ENCODE measurements at regions not wholly inside any gene's neighbourhood (a gene's known extent, or its start where the extent isn't known, plus 50 kb on each side); places are given as distances from the start of the nearest gene placed in this dataset.

DNA sequence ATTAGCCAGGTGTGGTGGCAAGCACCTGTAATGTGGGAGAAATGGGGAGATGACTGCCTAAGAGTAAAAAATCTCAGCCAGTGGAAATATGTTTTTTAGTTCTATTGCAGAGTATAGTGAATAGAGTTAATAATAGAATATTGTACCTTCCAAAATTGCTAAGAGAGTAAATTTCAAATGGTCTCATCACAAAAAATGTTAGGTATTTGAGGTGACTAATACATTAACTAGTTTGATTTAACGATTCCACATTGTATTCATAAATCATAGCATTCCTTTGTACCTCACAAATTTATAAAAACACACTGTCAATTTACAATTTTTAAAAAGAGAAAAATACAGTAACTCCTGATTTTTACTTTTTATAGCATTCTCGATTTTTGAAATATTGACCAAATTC lies 681.5 kb upstream of the EPHA5 start:
- no peak overlapping the region for H3K4me3 ChIP-seq (ENCODE audit: low read depth, low read length)
- DNase-seq (ENCODE audit: low read depth): no peak
- no peaks in the 10 kb centered on the region for H3K36me3 ChIP-seq (ENCODE audit: control insufficient read depth, insufficient read depth, low read length)
- no peak for TF ChIP-seq CTCF (IDR thresholded peaks at IDR 0.05; ENCODE audit: insufficient read depth, low read length, poor library complexity, severe bottlenecking)
- no peaks in the 10 kb centered on the region for H3K27me3 ChIP-seq (ENCODE audit: control insufficient read depth, insufficient read depth, low read length)

DNA sequence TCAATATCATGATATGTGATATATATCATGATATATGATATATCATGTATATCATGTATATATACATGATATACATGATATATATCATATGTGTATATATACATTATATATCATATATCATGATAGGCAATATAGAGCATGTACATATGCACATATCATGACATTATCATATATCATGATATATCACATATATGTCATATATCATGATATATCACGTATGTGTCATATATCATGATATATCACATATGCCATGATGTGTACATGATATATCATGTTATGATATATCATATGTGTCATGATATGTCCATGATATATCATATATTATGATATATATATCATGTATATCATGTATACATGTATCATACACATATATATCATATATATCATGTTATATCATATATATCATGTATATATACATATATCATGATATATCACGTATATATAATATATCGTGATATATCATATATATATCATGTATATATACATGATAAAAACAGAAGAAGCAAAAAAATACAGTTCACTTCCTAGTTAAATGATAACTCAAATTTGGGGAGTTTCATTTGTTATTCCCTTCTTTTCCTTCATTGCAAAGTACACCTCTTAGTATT lies 670.1 kb upstream of the EPHA5 start:
- H3K27me3 ChIP-seq (ENCODE audit: control insufficient read depth, insufficient read depth, low read length): no peaks in the 10 kb centered on the region
- no peaks in the 10 kb centered on the region for H3K36me3 ChIP-seq (ENCODE audit: control insufficient read depth, insufficient read depth, low read length)
- no peak overlapping the region for H3K4me3 ChIP-seq (ENCODE audit: low read depth, low read length)
- no peak for TF ChIP-seq CTCF (IDR thresholded peaks at IDR 0.05; ENCODE audit: insufficient read depth, low read length, poor library complexity, severe bottlenecking)
- DNase-seq (ENCODE audit: low read depth): no peak

- Histone ChIP-seq H3K27me3 (ENCODE audit: control insufficient read depth, insufficient read depth, low read length) (no peaks in the 10 kb centered on the region), H3K4me3 (ENCODE audit: low read depth, low read length) (no peak overlapping the region), H3K36me3 (ENCODE audit: control insufficient read depth, insufficient read depth, low read length) (no peaks in the 10 kb centered on the region)
- no peak for TF ChIP-seq CTCF (IDR thresholded peaks at IDR 0.05; ENCODE audit: insufficient read depth, low read length, poor library complexity, severe bottlenecking)
- DNase-seq (ENCODE audit: low read depth): no peak
Measured at GRCh38 chr4:66339007-66339406, 668.7 kb upstream of the EPHA5 start.

DNA sequence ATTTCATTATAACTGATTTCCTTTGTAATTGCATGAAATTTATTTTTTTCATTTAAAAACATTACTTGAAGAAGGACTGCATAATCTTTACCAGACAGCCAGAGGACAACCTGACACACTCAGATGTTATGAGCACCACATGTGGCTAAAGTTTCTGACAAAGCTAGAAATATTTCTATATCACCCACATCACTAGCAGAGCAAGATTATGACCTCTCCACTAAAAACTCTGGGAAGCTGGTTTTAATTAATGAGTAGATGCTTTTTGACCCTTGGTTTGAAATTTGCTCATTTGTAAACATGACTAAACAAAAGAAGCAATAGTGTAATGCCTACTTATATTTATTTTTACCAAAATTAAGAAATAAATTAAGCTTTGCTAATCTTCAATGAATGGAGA lies 661.5 kb upstream of the EPHA5 start:
- Histone ChIP-seq H3K27me3 (ENCODE audit: control insufficient read depth, insufficient read depth, low read length) (no peaks in the 10 kb centered on the region), H3K36me3 (ENCODE audit: control insufficient read depth, insufficient read depth, low read length) (no peaks in the 10 kb centered on the region), H3K4me3 (ENCODE audit: low read depth, low read length) (no peak overlapping the region)
- TF ChIP-seq CTCF (IDR thresholded peaks at IDR 0.05; ENCODE audit: insufficient read depth, low read length, poor library complexity, severe bottlenecking): no peak
- DNase-seq (ENCODE audit: low read depth): no peak

DNA sequence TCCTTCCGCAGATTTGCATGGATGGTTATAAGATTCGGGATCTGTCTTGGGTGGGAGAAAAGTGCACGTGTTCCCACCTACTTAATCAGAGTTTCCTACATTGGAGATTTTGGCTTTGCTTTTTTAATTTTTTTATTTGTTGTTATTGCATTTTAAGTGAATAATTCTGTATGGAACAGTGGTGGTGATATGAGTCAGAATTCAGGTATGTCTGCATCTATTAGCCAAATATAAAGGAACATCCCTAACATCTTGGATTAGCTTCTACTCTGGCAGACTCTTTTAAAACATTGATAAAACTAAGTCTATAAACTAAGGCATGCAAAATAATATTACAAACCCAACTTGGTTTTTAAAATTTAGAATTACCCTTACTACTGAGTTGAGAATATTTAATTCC lies 659.8 kb upstream of the EPHA5 start:
- Histone ChIP-seq H3K27me3 (ENCODE audit: control insufficient read depth, insufficient read depth, low read length) (no peaks in the 10 kb centered on the region), H3K4me3 (ENCODE audit: low read depth, low read length) (no peak overlapping the region), H3K36me3 (ENCODE audit: control insufficient read depth, insufficient read depth, low read length) (no peaks in the 10 kb centered on the region)
- TF ChIP-seq CTCF (IDR thresholded peaks at IDR 0.05; ENCODE audit: insufficient read depth, low read length, poor library complexity, severe bottlenecking): no peak
- DNase-seq (ENCODE audit: low read depth): no peak
